GM21515 (cell line): ENCODE measurements at regions not wholly inside any gene's neighbourhood (a gene's known extent, or its start where the extent isn't known, plus 50 kb on each side); places are given as distances from the start of the nearest gene placed in this dataset.

Experiments used
- ATAC-seq: cut with Tn5 transposase; IDR thresholded peaks from one replicate; pipeline ENCODE4 v1.9.1; 2021; ENCODE audit not compliant: unreplicated experiment

DNA sequence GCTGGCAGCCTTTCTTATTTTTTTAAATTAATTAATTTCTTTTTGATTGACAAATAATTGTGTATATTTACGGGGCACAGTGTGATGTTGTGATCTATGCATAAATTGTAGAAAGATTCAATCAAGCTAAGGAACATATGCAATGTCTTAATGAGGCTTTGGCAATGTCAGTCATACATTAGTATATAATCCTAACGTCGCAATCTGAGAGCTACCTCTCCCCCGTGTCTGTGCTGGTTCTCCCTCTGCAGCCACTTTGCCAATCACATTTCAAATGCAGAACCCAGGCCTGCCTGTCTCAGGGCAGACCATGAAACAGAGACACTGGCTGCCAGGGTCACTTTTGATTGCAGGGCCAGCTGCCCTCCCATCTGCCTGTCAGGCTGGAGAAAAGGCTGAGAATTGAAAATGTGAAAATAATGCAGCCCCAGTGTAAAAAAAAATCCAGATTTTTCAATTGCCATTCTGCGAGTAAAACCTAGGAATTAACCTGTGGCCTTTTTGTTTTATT lies 56.3 kb downstream of the SLC24A2 start:
- no peak for ATAC-seq

DNA sequence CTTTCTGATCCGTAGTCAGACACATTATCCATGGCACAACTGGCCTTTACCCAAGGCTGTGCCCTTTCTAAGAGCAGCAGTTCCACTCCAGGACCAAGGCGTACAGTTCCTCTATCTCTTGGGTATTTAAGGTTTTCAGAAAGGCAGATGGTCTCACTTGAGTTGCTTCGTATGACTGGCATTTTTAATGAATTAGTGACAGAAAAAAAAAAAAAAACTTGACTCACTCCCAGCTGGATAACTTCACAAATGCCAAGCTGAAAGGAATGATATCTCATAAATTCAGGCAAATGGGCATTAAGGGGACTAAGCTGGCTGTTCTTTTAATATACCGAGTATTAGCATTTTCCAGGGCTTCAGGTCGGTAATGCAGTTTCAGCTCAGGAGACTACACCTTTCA lies 60.7 kb downstream of the SLC24A2 start:
- ATAC-seq = no peak

DNA sequence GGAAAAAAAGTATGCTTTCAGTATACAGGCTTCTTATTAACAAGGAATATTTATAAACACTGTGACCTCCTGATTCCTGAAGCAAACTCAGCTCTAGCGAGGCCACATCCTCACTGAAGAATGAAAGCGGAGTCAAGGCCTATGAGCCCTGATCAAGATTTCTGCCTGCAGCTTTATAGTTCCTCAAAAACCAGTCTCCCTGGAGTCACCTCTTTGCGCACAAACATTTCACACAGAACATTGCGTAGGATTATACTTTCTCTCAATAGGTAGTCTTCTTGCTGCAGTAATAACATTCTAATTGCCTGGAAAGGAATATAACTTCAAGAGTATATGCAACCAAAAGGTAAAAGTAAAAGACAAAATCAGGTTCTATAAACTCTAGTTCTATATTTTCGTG lies 62.9 kb downstream of the SLC24A2 start:
- no peak for ATAC-seq

DNA sequence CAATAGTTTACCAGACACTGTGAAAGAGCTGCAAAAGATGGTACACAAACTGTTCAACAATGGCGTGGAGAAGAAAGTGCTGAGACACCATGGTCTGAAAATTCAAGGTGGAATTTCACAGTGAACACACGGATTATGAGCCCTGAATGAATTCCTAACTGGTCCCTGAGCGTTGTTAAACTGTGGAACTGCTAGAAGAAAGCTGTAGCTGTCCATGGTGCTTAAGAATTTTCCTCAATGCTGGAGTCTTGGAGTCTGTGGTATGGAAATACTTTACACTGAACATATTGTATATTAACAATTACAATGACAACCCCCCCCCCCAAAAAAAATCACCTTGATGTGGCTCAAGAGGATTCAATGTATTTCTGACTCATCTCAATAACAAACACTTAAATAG lies 68.5 kb downstream of the SLC24A2 start:
- no peak for ATAC-seq

DNA sequence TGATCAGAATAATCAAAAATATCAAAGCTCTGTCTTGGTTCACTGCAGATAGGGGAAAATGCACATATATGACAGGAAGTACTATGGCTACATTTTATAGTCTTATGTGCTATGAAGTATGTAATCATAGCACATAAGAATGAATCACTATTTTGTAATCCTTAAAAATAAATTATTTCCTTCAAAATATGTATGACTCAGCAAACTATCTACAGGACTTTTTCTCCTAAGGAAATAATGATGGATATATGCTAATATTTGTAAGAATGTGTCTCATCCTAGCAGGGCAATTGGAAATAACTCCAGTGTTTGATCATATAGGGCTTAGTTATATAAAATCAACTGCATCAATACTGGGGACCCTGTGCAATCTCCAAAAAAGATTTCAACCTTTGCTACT lies 85.1 kb downstream of the SLC24A2 start:
- ATAC-seq = no peak

DNA sequence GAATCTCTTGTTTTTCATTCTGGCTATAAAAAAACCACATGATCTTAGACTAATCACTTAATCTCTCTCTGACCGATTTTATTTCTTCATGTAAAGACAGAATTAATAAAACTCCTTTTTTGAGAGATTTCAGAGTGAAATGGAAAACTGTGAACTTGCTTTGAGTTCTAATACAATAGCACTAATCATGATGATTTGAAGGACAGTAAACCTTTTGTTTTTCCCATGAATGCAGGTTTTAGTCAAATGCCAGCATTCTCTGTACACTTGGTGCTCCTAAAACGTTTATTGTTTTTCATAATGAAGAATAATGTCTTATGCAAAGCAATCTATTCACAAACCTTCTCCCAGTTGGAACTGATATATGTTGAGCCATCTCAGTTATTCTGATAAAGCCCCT lies 86.8 kb downstream of the SLC24A2 start:
- ATAC-seq = no peak

DNA sequence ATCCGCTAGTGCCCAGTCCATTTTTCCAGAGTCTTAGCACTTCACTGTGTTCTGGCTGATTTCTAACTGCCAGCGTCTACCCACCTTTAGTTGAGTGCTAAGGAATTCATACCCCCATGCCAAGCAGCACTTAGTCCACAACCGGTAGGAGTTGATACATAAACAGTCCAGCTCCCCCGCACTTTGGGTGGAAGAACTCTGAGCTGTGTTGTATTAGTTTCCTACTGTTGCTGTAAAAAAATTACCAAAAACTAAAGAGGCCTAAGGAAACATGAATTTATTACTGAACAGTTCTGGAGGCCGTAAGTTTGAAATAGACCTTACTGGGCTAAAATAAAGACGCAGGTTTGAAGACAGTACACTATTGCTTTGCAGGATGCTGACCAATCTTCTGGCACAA lies 87.6 kb downstream of the SLC24A2 start:
- ATAC-seq = no peak

DNA sequence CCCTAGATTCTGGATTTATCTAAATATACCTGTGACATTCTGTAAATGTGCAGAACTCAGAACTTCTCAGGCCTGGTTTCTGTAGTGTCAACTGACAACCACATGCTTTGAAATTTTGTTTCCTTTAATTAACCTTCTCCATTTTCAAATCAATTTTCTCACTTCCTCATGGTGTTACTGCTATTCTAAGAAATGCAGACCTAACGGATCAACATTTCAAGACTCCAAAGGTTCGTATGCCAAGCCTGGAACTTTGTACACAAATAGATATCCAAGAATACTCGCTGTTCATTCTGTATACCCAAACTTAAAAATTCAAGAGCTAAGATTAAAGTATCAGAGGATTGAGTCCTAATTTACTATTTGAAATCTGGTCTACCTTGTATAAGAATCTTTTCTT lies 88.1 kb downstream of the SLC24A2 start:
- no peak for ATAC-seq

DNA sequence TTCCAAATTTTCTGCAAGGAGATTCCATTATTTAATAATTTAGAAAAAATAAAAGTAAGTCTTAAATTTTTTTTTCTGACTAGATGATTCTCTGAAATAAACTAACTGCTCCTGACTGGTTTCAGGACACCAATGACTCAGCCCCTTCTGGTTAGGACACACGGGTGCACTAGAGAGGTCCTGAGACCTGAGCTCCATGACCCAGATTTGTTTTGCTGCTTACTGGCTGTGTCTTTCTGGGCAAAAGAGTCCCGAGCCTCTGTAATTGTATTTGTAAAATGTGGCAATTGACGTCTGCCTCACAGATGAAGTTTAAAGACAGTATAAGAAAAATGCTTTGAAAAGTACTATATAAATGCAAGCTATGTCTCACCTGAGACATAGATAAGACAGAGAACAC lies 89.1 kb downstream of the SLC24A2 start:
- no peak for ATAC-seq

DNA sequence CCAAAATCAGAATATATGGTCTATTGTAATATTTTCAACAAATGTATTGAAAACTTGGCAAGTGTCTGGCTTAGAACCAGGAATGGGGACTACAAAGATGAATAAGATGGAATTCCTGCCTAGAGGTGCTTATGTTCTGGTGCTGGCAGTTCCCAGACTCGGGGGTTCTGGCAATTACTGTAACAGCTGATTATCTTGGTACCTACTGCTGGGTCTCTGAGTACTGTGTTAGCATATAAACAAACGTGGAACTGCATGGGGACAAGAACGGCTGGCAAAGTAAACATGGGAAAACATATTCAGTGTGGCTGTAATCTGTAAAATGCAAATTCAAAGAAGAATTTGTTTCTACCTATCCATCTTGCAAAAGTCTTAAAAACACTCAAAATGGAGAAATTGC lies 89.9 kb downstream of the SLC24A2 start:
- ATAC-seq = no peak

DNA sequence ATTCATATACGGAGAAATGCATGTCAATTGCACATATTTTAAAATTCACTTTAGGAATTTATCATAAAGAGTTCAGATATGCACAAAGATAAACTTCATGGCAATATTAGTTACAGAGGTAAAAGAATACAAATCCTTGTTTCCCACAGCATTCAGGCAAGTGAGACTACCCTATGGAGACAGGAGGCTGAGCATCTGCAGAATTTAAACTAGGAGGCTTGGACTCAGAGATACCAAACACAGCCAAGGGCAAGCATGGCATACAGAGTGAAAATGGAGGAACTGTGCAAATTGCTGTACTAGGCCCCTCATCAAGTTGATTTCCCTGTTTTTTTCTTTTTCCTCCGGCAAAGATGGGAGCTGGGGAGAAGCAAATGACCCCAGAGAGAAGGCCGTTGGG lies 94.2 kb downstream of the SLC24A2 start:
- ATAC-seq = no peak

DNA sequence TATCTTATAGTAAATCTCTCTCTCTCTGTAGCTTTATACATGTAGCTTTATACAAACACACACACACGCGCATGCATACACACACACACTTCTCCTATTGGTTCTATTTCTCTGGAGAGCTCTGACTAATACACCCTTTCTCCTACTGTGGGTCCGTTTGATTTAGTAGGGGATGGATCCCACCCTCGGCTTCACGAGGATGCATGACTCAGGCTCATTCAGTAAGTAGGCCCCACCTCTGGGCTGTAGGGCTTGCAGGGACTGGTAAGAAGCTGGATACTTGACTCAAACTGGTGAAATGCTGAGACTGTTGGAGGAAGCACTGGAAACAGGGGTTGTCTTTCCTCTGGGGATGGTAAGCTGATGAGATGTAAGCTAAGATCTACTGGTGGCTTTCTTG lies 98.7 kb downstream of the SLC24A2 start:
- ATAC-seq = no peak

DNA sequence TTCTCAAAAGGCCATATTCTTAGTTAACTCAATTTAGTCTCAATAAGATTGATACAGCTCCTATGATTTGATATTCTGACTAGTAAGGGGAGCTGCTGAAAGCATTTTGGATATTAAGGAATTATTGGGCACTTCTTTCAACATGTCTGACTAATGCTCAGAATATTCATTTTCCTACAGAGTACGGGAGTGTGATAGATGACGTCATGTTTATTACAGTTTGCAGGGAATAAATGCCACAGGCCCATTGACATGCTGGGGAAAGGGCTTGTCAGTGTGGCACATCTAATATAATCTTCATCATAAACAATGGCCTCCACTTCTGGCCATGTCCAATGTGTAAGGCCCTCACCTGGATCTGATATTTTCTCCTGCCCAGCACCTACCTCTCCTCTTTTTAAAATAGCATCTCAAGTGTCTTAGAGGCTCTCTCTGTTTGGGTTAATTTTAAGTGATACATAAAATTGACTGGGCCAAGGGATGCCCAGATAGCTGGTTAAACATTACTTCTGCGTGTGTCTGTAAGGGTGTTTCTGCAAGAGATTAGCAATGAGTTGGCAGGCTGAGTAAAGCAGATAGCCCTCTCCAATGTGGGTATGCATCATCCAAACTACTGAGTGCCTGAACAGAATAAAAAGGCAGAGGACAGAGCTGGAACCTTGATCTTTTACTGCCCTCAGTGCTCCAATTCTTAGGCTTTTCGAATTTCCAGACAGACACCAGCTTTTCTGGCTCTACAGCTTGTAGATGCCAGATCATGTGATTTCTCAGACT lies 99.3 kb downstream of the SLC24A2 start:
- no peak for ATAC-seq

DNA sequence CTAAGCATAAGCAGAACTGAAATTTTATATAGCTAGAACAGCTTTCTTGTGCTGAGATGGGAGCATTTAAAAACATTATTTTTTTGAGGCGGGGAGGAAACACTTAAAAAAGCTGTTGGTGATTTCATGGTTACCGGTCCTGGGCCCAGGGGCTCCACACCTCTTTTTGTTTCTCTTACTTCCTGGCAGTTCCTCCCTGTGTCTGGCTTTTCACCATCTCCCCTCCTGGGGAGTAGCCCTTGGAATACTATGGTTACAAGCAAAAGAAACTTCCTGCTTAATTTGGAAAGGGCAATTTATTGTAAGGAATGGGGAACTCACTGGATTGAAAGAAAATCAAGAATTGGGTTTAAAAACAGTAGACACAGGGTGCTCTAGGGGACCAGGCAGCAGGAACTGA lies 105.1 kb downstream of the SLC24A2 start:
- no peak for ATAC-seq

DNA sequence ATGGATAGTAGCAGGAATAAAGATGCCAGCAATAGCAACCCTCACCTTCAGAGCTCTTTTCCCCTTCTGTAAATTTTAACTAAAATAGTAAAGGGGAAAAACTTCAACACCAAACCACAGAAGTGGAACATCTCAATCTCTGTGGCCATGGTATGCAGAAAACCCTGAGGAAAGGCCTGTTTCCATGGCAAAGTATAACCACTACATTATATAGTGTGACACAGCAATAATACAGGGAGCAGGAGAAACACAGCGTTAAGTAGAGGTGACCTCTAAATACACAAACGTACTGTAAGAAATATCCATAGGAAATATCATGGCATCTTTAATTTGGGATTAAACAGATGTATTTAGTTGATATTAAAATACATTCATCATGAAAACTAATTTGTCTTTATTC lies 106.4 kb downstream of the SLC24A2 start:
- no peak for ATAC-seq

DNA sequence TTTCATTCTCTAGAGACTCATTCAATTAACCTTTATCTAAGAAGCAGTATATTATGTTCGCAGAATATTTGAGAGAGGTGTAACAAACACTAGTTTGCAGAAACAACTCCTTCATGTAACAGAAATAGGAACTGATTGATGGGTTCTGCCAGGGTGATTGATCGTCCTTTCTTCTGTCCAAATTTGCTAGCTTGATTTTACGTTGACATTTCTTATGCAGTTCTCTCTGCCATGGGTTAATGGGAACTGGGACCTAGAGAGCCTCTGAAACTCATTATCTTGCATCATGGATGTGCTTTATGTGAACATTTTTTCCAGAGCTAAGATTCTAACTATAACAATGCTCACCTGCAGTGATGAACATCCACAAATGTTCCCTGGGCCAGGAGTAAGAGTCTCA lies 107.0 kb downstream of the SLC24A2 start:
- no peak for ATAC-seq

DNA sequence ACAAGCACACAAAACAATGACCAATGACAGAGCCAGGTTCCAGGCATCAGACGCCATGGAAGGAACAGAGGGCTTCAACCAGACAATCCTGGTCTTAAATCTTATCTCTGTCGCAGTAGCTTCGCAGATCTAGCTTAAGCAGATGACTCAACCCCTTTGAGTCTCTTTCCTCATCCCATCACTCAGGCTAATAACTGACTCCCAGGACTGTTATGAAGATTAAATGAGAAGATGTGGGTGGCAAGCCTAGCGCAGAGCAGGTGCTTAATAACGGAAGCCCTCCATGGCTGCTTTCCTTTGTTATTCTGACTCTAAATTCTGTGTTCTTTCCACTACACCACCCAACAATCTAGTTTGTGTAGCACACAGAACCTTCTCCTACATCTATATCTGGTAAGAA lies 110.9 kb downstream of the SLC24A2 start:
- no peak for ATAC-seq

DNA sequence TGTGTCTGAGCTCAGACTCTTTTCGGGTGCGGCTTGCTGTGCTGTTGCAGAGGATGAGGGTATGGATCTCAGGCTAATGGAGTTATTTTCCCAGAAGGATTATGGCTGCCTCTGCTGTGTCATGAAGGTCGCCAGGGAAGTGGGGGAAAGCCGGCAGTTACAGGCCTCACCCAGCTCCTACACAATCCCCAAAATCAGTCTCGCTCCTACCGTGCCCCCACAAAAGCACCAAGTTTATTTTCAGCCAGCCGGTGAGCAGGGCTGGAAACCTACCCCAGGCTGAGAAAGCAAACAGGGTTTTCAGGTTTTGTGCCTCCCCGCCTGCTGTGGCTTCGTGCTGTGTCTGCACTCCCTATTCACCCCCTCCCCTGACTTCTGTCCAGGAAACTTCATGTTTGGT lies 113.3 kb downstream of the SLC24A2 start:
- no peak for ATAC-seq

DNA sequence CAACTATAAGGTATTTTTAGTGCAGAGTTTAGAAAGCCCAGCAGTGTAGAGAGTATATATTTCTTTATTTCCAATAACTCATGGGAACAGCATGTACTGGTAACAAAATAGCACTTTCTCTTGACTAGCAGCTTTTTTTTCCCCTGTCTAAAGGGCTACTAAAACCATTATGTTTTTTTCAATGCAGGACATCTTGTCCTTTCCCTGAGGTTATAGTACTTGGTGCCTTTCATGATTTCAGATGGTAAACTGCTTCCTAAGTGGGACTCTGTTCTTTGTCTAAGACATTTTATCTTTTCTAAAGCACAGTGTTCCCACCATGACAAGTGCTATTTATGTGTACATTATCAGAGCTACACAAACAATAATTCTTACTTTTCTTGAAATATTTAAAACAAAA lies 122.3 kb downstream of the SLC24A2 start:
- ATAC-seq = no peak

DNA sequence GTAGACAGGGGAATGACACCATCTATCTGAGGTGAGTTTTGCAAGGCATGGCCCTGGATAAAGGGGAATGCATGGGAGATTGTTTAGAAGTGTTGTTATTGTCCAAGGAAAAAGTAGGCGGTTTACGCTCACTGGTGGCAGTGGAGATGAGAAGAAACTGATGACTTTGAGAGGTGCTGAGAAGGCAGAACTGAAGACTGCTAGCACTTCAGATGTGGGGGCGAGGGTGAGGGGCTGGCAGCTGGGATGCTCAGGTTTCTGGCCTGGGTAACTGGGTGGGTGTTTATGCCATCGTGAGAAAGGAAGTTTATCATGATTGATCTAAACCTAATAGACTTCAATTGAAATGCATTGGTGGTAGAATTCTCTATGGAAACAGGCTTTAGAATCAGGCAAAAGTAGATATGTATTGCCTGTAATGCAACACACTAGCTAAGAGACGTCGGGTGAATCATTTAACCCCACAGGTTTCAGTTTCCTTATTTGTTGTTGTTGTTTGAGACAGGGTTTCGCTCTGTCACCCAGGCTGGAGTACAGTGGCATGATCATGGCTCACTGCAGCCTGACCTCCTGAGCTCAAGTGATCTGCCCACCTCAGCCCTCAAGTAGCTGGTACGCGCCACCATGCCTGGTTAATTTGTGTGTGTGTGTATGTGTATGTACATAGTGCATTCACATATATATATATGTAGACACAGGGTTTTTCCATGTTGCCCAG lies 123.5 kb downstream of the SLC24A2 start:
- peak; percentile 99 for ATAC-seq

DNA sequence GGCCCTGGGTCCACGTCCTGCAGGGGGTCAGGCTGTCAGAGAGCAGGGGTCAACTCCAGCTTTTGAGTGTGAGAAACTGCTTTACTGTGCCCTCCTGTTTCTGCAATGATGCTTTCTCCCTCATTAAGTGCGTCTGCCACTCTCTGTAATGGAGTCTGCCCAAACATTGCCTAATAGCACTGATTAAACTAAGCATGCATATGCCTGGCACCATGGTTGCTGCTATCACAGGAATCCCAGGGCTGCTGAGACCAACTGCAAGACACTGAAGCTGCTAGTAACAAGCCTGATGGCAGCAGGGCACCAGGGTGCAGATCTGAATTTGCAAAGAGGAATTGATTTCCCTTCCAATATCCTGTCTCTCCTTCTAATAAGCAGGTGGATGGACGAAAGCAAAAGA lies 125.3 kb downstream of the SLC24A2 start:
- ATAC-seq = no peak

DNA sequence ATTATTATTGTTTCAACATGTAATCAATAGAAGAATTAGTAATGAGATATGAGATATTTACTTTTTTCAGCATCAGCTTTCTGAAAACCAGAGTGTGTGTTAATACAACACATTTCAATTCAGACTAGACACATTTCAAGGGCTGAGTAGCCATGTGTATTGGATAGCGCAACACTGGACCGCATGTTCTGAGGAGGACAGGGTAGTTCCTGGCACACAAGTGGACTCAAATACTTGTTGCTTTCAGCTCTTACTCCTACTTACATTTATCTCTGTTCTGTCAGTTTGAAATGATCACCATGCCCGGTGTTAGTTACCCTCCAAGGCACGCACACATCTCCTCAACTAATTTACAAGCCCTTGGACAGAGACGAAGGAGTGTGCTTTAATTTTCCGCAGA lies 126.6 kb downstream of the SLC24A2 start:
- ATAC-seq = no peak

DNA sequence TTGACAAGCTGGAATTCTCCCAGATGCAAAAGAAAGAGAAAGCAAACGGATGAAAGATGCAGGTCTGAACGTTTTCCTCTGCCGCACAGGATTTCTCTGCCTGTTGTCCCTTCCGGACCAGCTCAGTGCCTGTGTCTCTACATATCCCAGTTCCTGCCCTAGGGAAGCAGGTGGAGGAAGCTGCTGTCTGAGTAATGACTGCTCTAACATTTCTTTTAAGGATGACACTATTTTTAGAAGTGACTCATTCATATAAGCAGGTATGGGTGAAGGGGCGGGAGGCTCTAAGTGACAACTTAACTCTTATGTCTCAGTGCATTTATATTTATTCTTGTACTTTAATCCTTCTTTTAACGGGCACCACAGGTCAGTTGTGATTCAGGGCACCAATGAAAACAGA lies 128.8 kb downstream of the SLC24A2 start:
- ATAC-seq = no peak
